HG03045 (cell line): ENCODE measurements at regions not wholly inside any gene's neighbourhood (a gene's known extent, or its start where the extent isn't known, plus 50 kb on each side); places are given as distances from the start of the nearest gene placed in this dataset.

ENCODE experiments used
- ATAC-seq: cut with Tn5 transposase; IDR thresholded peaks from one replicate; pipeline ENCODE4 v1.9.1; 2021; ENCODE audit warnings: mild to moderate bottlenecking, moderate library complexity; ENCODE audit not compliant: unreplicated experiment

GRCh38 chr15:85941186-85941855, 138.3 kb upstream of the AGBL1 start:
- ATAC-seq: no peak

DNA sequence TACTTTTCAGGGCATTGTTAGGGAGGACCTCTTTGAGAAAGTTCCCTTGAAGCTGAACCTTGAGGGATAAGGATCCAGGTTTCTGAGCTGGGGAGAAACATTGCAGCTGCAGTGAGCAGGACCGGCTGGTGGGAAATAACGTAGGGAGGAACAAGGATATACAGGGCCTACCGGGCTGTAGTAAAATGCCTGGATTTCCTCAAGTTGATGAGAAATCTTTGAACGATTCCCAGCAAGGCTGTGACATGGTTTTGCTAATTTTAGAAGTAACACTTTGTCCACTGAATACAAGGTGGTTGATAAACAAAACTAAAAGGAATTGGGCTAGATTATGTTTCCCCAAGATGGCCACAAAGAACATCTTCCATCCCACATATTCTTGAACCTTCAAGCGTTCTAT, 137.0 kb upstream of the AGBL1 start:
- ATAC-seq: no peak

DNA sequence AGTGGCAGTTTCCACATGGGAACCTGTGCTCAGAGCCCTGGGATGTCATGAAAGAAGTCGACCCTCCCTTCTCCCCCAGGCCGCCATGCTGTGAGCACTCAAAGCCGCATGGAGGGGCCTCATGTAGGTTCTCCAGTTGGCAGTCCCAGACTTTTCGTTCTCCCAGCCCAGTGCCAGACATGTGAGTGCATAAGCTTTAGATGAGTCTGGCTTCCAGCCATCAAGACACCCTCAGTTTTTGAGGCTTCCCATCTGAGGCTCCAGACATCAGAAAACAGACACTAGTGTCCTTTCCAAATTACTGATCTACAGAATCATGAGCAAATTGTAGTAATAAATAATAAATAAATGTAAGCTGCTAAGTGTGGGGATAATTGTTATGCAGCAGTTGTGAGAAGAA, 136.5 kb upstream of the AGBL1 start:
- ATAC-seq: no peak

- ATAC-seq: no peak
Observed at GRCh38 chr15:85943791-85944190, 135.9 kb upstream of the AGBL1 start.

GRCh38 chr15:85947021-85947420, 132.7 kb upstream of the AGBL1 start:
- ATAC-seq: no peak

- ATAC-seq: no peak
Observed at GRCh38 chr15:85947936-85948335, 131.7 kb upstream of the AGBL1 start.

GRCh38 chr15:85950101-85950500, 129.6 kb upstream of the AGBL1 start:
- ATAC-seq: peak; percentile 71

DNA sequence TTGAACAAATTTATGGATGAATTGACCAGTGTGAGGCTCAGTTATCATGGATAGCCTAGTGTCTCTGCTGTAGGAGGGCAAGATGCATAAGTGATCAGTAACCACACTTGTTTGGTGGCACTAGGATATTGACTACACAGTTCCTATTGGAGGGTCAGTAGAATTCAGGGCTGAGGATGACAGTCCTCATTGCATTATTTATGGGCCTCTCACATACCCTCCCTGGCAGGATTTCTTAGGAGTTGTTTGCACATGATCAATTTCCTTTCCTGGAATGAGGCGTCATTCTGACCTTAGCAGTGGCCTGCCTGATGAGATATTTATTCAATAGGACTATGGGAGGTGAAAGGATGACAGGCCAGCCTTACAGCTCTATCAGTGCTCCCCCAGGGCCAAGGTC, 125.1 kb upstream of the AGBL1 start:
- ATAC-seq: no peak

- peak; percentile 80 for ATAC-seq
Observed at GRCh38 chr15:85955501-85956391, 123.9 kb upstream of the AGBL1 start.

- ATAC-seq: no peak
Observed at GRCh38 chr15:85956532-85957275, 123.0 kb upstream of the AGBL1 start.

- no peak for ATAC-seq
Observed at GRCh38 chr15:85959611-85960010, 120.1 kb upstream of the AGBL1 start.

GRCh38 chr15:85960381-85960780, 119.3 kb upstream of the AGBL1 start:
- no peak for ATAC-seq

DNA sequence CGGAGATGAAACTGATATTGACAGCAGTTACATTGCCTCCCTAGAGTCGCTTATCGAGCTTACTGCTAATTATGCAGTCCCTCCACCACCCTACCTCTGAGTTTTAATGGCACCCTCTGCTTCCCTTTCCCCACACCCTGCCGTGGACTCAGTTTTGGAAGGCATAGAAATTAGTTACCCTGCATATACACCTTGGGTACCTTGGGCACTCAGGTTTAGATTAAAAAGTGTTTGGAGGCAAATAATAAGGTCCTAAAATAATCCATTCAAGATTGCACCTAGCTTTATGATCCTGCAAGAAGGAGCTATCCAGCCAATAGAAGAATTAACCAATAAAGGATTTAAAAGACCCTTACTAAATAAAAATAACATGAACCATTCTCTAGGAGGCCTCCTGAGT, 117.8 kb upstream of the AGBL1 start:
- no peak for ATAC-seq

DNA sequence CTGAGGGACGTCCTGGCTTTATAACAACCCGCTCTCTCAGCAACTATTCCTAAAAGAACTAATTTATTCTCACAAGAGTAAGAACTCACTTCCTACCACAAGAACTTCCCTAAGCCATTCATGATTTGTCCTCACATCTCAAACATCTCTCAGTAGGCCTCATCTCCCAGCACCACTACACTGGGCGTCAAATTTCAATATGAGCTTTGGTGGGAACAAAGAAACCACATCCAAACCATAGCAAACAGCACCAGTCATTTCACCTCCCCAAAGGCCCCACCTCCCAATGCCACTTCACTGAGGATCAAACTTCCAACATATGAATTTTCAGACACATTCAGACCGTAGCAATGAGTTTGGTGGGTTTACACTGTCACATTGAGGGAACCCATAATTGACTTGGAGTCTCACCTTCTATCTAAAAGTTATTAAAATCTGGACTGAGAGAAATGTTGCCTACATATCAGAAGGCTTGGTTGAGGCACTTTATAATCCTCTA, 116.4 kb upstream of the AGBL1 start:
- no peak for ATAC-seq

- no peak for ATAC-seq
Observed at GRCh38 chr15:85964471-85964870, 115.2 kb upstream of the AGBL1 start.

DNA sequence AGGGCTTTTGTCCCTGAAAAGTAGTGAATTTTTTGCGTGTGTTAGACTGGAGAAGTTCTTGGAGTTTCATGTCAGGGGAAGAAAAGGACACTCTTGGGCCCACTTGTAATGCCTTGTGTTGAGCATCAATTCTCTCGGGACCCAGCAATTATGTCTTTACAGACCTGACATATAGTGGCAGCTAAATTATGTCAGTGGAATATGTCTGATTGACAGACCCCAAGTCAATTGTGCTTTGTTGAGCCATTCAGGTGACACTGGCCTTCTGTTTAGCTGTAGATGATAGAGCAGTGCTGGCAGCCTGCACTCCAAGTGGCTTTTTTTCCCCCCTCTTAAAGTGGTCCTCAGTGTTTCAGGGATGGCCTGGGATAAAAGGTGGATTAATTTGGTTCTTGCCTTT, 112.1 kb upstream of the AGBL1 start:
- no peak for ATAC-seq

GRCh38 chr15:85972805-85973540, 106.7 kb upstream of the AGBL1 start:
- no peak for ATAC-seq

- no peak for ATAC-seq
Observed at GRCh38 chr15:85973584-85974347, 105.9 kb upstream of the AGBL1 start.

GRCh38 chr15:85974348-85974705, 105.3 kb upstream of the AGBL1 start:
- no peak for ATAC-seq

GRCh38 chr15:85974742-85975141, 104.9 kb upstream of the AGBL1 start:
- no peak for ATAC-seq
